HFF-Myc (cell line): ENCODE measurements at regions not wholly inside any gene's neighbourhood (a gene's known extent, or its start where the extent isn't known, plus 50 kb on each side); places are given as distances from the start of the nearest gene placed in this dataset.

Experiments used
- DNase-seq: peaks from one replicate; pipeline ENCODE4 v3.0.0-alpha.2; 2011; ENCODE audit warnings: low read depth; ENCODE audit errors: extremely low read depth
- H3K4me3 ChIP-seq: replicated peaks from 2 replicates; pipeline ENCODE4 v1.5.1; 2011; ENCODE audit warnings: low read depth, mild to moderate bottlenecking, control low read depth, low read length
- TF ChIP-seq, protein P1 (sequence below): IDR thresholded peaks from 2 replicates; pipeline ENCODE4 v1.5.1; 2012; ENCODE audit warnings: mild to moderate bottlenecking, low read depth, low read length, control low read depth; ENCODE audit errors: missing control alignments

DNA sequence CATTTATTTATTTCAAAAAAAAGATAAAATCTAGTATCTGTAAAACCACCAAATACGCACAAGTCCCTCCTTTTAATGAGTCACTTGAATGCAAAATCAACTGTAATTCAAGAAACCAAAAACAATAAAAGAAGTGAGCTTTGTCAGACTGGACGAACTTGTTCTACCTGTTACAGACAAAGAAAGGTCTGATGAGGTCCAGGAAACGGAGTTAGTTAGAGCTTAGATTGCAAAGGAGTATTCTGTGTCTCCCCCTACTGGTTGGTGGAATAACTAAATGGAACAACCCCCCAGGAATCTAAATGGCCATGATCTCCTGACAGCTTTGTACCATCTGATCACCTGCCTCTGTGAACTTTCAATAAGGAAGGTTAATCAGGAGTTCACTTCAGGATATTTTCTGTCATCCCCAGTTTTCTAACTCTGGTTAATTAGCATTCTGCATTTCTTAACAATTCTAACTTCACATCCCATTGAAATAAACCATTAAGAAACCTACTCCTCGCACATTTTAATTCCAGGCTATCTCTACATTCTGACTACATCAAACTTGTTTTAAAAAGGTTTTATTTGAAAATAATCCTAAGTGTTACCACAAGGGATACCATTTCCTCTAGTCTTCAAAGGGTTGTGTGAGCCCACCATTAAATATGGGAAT, 333.0 kb upstream of the SATB1 start:
- H3K4me3 ChIP-seq, result no peak overlapping the region
- TF ChIP-seq, protein P1, sequence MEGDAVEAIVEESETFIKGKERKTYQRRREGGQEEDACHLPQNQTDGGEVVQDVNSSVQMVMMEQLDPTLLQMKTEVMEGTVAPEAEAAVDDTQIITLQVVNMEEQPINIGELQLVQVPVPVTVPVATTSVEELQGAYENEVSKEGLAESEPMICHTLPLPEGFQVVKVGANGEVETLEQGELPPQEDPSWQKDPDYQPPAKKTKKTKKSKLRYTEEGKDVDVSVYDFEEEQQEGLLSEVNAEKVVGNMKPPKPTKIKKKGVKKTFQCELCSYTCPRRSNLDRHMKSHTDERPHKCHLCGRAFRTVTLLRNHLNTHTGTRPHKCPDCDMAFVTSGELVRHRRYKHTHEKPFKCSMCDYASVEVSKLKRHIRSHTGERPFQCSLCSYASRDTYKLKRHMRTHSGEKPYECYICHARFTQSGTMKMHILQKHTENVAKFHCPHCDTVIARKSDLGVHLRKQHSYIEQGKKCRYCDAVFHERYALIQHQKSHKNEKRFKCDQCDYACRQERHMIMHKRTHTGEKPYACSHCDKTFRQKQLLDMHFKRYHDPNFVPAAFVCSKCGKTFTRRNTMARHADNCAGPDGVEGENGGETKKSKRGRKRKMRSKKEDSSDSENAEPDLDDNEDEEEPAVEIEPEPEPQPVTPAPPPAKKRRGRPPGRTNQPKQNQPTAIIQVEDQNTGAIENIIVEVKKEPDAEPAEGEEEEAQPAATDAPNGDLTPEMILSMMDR, result peak; percentile 13
- no peak for DNase-seq

DNA sequence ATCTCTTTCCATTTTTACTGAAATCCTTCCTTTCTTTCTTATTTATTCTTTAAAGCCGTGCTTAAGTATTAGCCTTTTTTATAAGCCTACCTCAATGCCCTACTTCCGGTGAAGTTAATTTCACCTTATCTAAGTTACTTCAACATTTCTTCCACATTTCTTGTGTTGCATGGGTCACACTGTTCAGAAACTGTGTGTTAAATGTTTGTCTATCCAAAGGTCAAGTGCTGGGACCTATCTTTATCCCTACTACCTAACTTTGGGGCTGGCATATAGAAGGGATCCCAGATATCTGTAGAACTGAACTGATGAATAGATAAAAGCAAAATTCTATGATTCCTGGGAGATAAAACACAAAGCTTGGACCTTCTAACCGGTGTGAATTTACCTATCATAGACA, 332.3 kb upstream of the SATB1 start:
- TF ChIP-seq, protein P1, result no peak
- H3K4me3 ChIP-seq, result no peak overlapping the region
- no peak for DNase-seq

DNA sequence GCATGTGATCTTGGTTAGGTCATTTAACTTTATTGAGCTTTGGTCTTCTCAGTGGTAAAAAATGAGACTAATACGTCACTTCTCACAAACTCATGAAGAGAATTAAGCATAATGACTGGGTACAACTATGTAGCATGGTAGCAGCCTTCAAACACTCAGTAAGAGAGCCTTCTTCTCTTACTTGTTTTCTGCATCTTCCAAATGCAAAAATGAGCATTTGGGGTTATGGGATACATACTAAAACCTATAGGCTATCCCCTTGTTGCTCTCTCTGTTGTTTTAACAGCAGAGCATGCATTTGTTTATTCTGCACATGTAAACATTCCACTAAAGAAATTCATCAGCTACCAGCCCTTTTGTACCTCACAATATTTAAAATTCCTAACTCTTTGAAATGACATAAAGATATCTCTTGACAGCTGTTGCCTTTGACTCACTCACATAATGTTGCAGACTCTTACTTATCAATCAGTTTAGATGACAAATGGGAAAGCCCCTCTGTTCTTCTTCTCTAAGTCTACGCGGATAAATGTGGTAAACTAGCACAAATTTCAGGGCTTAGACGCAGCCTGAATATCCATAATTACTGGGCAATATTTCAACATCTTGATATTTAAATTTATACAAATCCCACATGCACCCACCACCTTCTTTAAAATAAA, 327.3 kb upstream of the SATB1 start:
- H3K4me3 ChIP-seq, result no peak overlapping the region
- DNase-seq, result no peak
- TF ChIP-seq, protein P1, result no peak

DNA sequence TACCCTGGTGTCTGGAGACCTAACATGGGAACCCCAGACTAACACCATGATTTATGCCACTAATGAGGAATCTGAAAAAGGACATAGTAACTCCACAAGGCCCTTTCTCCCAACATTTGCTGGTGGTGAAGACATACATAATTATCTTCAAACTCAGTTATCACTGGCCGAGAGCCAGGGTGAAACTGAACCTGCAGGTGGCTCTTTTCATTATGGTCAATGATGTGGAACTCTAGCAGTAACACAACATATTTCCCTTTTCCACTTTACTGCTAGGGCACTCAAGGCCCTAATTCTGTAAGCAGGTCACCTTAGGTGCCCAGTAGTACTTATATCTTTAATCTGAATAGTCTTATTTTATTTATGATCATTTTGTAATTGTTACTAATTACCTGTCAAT, 326.4 kb upstream of the SATB1 start:
- TF ChIP-seq, protein P1, result no peak
- H3K4me3 ChIP-seq, result no peak overlapping the region
- no peak for DNase-seq

DNA sequence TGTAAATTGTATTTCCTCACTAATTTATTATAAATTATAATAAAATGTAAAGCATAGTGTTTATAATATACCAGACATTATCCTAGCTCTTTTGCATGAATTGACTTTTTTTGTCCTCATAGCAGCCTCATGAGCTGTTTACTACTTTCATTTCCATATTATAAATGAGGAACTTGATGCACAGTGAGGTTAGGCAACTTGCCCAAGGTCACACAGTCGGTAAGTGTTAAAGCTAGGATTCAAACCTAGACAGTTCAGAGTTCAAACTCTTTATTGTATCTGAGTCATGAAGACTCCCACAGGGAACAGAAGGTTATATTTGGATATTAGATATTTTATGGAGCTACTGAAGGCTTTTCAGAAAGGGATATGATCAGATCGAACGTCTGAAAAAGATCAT, 322.2 kb upstream of the SATB1 start:
- TF ChIP-seq, protein P1, result no peak
- H3K4me3 ChIP-seq, result no peak overlapping the region

DNA sequence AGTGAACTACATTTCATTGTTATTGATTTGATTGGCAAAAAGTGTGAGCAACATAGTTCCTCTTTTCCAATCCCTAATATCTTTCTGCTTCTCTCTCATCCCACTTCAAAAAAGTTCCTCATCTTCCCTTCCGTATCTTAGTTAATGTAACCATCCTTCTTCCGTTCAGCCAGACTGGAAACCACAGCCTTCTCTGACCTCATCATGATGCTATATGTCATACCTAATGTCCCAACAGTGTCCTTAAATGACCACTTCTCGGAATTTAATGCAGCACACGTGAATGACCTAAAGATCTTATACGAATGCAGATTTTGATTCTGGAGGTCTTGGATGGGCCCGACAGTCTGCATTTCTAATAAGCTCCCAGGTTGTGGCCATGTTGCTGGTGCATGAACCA, 320.3 kb upstream of the SATB1 start:
- H3K4me3 ChIP-seq, result no peak overlapping the region
- no peak for DNase-seq
- TF ChIP-seq, protein P1, result no peak

More for the DNA sequence above, 322.2 kb upstream of the SATB1 start:
- DNase-seq, result no peak
